IMR-90 (cell line): ENCODE measurements at regions not wholly inside any gene's neighbourhood (a gene's known extent, or its start where the extent isn't known, plus 50 kb on each side); places are given as distances from the start of the nearest gene placed in this dataset.

Experiments used
- ATAC-seq: fragments of 200-7000 bp; cut with Tn5 transposase; 2 replicates; pipeline ENCODE4 v1.9.1; 2020; ENCODE audit warnings: low read depth, mild to moderate bottlenecking, moderate library complexity
- BruUV-seq: library from RNA; stranded (reverse); fragments of 400-500 nt; replicated peaks from 2 replicates; lab custom pipeline; 2021; lab: Mats Ljungman, UMichigan
- CTCF ChIA-PET: fragments of 300-600 bp; formaldehyde crosslinking; extraction: SDS; loops from one replicate; lab custom pipeline; 2021; ENCODE audit warnings: antibody characterized with exemption; lab: Yijun Ruan, JAX
- POLR2A ChIA-PET: fragments of 300-600 bp; sonication (Branson Sonifier 250); formaldehyde crosslinking; loops from one replicate; lab custom pipeline; 2022; ENCODE audit warnings: antibody characterized with exemption; ENCODE audit not compliant: unreplicated experiment; lab: Charles Lee
- DNase-seq: peaks from one replicate; pipeline ENCODE4 v3.0.0; 2013
- H2AFZ ChIP-seq: replicated peaks from 2 replicates; pipeline ENCODE3; 2013; ENCODE audit warnings: low read length, mild to moderate bottlenecking; ENCODE audit not compliant: poor library complexity
- H2AK5ac ChIP-seq: 2 replicates; pipeline ENCODE4 v1.6.1; 2013; ENCODE audit warnings: low read depth, low read length, inconsistent platforms
- H2AK9ac ChIP-seq: replicated peaks from 2 replicates; pipeline ENCODE3; 2013; ENCODE audit warnings: mild to moderate bottlenecking, low read depth, low read length, moderate library complexity; ENCODE audit not compliant: poor library complexity
- H2BK120ac ChIP-seq: 2 replicates; pipeline ENCODE4 v1.6.1; 2013; ENCODE audit warnings: low read depth, low read length, inconsistent platforms
- H2BK15ac ChIP-seq: 3 replicates; pipeline ENCODE4 v1.6.1; 2013; ENCODE audit warnings: low read depth, low read length, inconsistent platforms
- H2BK20ac ChIP-seq: 2 replicates; pipeline ENCODE4 v1.6.1; 2013; ENCODE audit warnings: low read depth, mild to moderate bottlenecking, inconsistent platforms, low read length, moderate library complexity
- H2BK5ac ChIP-seq: 2 replicates; pipeline ENCODE4 v1.6.1; 2013; ENCODE audit warnings: mild to moderate bottlenecking, low read depth, low read length, inconsistent platforms; ENCODE audit not compliant: poor library complexity, severe bottlenecking
- H3K14ac ChIP-seq: replicated peaks from 2 replicates; pipeline ENCODE4 v1.6.1; 2013; ENCODE audit warnings: low read depth, low read length, inconsistent platforms
- H3K18ac ChIP-seq: 2 replicates; pipeline ENCODE4 v1.6.1; 2013; ENCODE audit warnings: low read depth, low read length, control low read depth
- H3K23ac ChIP-seq: 2 replicates; pipeline ENCODE4 v1.6.1; 2013; ENCODE audit warnings: low read depth, low read length, inconsistent platforms
- H3K27ac ChIP-seq: 2 replicates; pipeline ENCODE4 v1.5.1; 2013; ENCODE audit warnings: mild to moderate bottlenecking, control low read depth, low read length; ENCODE audit not compliant: insufficient read depth
- H3K27me3 ChIP-seq: 2 replicates; pipeline ENCODE4 v1.6.1; 2013; ENCODE audit warnings: low read length; ENCODE audit not compliant: control insufficient read depth, insufficient read depth
- H3K36me3 ChIP-seq: 2 replicates; pipeline ENCODE4 v1.6.1; 2013; ENCODE audit warnings: low read length, mixed read lengths; ENCODE audit not compliant: control insufficient read depth, insufficient read depth
- H3K4ac ChIP-seq: 2 replicates; pipeline ENCODE4 v1.6.1; 2013; ENCODE audit warnings: low read depth, low read length, inconsistent platforms
- H3K4me1 ChIP-seq: 2 replicates; pipeline ENCODE4 v1.6.1; 2013; ENCODE audit warnings: low read length, mixed read lengths; ENCODE audit not compliant: control insufficient read depth, insufficient read depth
- H3K4me2 ChIP-seq: 2 replicates; pipeline ENCODE4 v1.6.1; 2013; ENCODE audit warnings: low read depth, mild to moderate bottlenecking, control low read depth, low read length, moderate library complexity
- H3K4me3 ChIP-seq: 2 replicates; pipeline ENCODE4 v1.5.1; 2013; ENCODE audit warnings: low read depth, mild to moderate bottlenecking, control low read depth, low read length, moderate library complexity; ENCODE audit not compliant: insufficient read depth
- H3K56ac ChIP-seq: 2 replicates; pipeline ENCODE4 v1.6.1; 2013; ENCODE audit warnings: low read length, inconsistent platforms; ENCODE audit not compliant: insufficient read depth; ENCODE audit errors: extremely low read depth
- H3K79me1 ChIP-seq, 2 experiments: 2 replicates each; pipeline ENCODE4 v1.6.1; 2013; ENCODE audit warnings: low read length in 2 of 2, inconsistent platforms in 1 of 2, low read depth in 1 of 2
- H3K9ac ChIP-seq: 2 replicates; pipeline ENCODE4 v1.6.1; 2013; ENCODE audit warnings: low read depth, low read length, control low read depth
- H3K9me1 ChIP-seq: 2 replicates; pipeline ENCODE4 v1.6.1; 2013; ENCODE audit warnings: low read length, inconsistent platforms; ENCODE audit not compliant: insufficient read depth
- H3K9me3 ChIP-seq: 2 replicates; pipeline ENCODE4 v1.6.1; 2013; ENCODE audit warnings: low read length; ENCODE audit not compliant: control insufficient read depth, insufficient read depth
- H4K20me1 ChIP-seq: 2 replicates; pipeline ENCODE4 v1.6.1; 2013; ENCODE audit warnings: low read length, inconsistent platforms; ENCODE audit not compliant: insufficient read depth
- H4K5ac ChIP-seq: 2 replicates; pipeline ENCODE4 v1.6.1; 2013; ENCODE audit warnings: mild to moderate bottlenecking, low read depth, low read length, control low read depth
- H4K8ac ChIP-seq, 2 experiments: 2 replicates each; pipeline ENCODE4 v1.6.1; 2013; ENCODE audit warnings: low read depth in 2 of 2, low read length in 2 of 2, control low read depth in 1 of 2, inconsistent platforms in 1 of 2
- H4K91ac ChIP-seq: 2 replicates; pipeline ENCODE4 v1.6.1; 2013; ENCODE audit warnings: low read depth, low read length, inconsistent platforms; ENCODE audit not compliant: insufficient read depth
- CTCF ChIP-seq: conservative IDR thresholded peaks from 2 replicates; pipeline ENCODE4 v1.5.1; 2012; ENCODE audit warnings: mild to moderate bottlenecking, low read depth, low read length, improper control_type of control experiment
- FOS ChIP-seq: fragments of 150-350 bp; IDR thresholded peaks from 2 replicates; pipeline ENCODE4 v1.6.1; 2016; ENCODE audit warnings: low read depth, low read length
- MAFK ChIP-seq: IDR thresholded peaks from 2 replicates; pipeline ENCODE4 v1.6.1; 2012; ENCODE audit warnings: low read depth, low read length, improper control_type of control experiment
- MXI1 ChIP-seq: IDR thresholded peaks from 2 replicates; pipeline ENCODE4 v1.6.1; 2012; ENCODE audit warnings: low read depth, mild to moderate bottlenecking, low read length, moderate library complexity, borderline replicate concordance
- NFE2L2 ChIP-seq: fragments of 150-350 bp; IDR thresholded peaks from 2 replicates; pipeline ENCODE4 v1.6.1; 2016; ENCODE audit warnings: low read depth, mild to moderate bottlenecking, low read length
- WGBS, 2 experiments: methylation state at CpG; one replicate each; pipeline versions ENCODE4 v1.1.5 to v1.1.7; 2013; ENCODE audit warnings: missing lambda C conversion rate in 2 of 2; ENCODE audit not compliant: insufficient read length in 1 of 2; ENCODE audit errors: extremely low coverage in 2 of 2; 5-methylcytosine and 5-hydroxymethylcytosine counted together
- dilution Hi-C: fragments of 300-500 bp; cut with HindIII; formaldehyde crosslinking; loops from one replicate; pipeline ENCODE4 v1.14.3; 2018; ENCODE audit warnings: low sequenced_read_pairs; ENCODE audit not compliant: unreplicated experiment
- in situ Hi-C: fragments of 300-500 bp; cut with MboI; formaldehyde crosslinking; loops from 3 replicates; pipeline ENCODE4 v1.14.3; 2019; ENCODE audit warnings: low sequenced_read_pairs, inconsistent platforms, mixed read lengths
- intact Hi-C: fragments of 100-400 bp; cut with micrococcal nuclease; formaldehyde crosslinking; loops from 2 replicates; pipeline ENCODE4 v1.10.0; 2022

GRCh38 chr2:8607606-8608005 lies 74.2 kb upstream of the ID2 start:
- no TSS peak for BruUV-seq
- no peak overlapping the region for H2AK9ac ChIP-seq
- peak overlapping the region; percentile 13; the same call in 1 of the 2 replicates for H2BK20ac ChIP-seq
- peak; percentile 80 for DNase-seq
- intact Hi-C loops (no loop called here), dilution Hi-C loops (no loop called here), in situ Hi-C loops (no loop called here)
- WGBS, 2 experiments: no CpG with 5 or more reads among the region's 5 CpGs
- H3K27me3 ChIP-seq: no peaks in the 10 kb centered on the region
- ATAC-seq: no peak; the same call in 1 of the 2 replicates
- H4K91ac ChIP-seq: peak overlapping the region; percentile 57
- H3K4me1 ChIP-seq: peaks cover 18% of the 10 kb centered on the region
- peak overlapping the region in 1 of 2 experiments; percentile 24; a peak in 2 of 4 replicates for H4K8ac ChIP-seq
- H3K14ac ChIP-seq: no peak overlapping the region; the same call in 1 of the 2 replicates
- H3K18ac ChIP-seq: peak overlapping the region; percentile 24
- H3K79me1 ChIP-seq: no peaks in the 10 kb centered on the region; a peak in 1 of 4 replicates
- H3K9me1 ChIP-seq: peaks cover 13% of the 10 kb centered on the region
- peak overlapping the region; percentile 51 for H3K4ac ChIP-seq
- peaks cover 3% of the 10 kb centered on the region; the same call in 1 of the 2 replicates for H4K20me1 ChIP-seq
- ChIA-PET POLR2A (no interaction called here), CTCF (no interaction called here)
- no peak overlapping the region for H3K23ac ChIP-seq
- H2BK5ac ChIP-seq: peak overlapping the region; percentile 7
- H3K4me2 ChIP-seq: no peak overlapping the region
- H3K4me3 ChIP-seq: no peak overlapping the region
- H3K9ac ChIP-seq: no peak overlapping the region
- peak overlapping the region; percentile 82 for H2BK120ac ChIP-seq
- H2BK15ac ChIP-seq: peak overlapping the region; percentile 64; the same call in 2 of the 3 replicates
- H3K27ac ChIP-seq: no peak overlapping the region
- H2AK5ac ChIP-seq: peak overlapping the region; percentile 10; the same call in 1 of the 2 replicates
- no peaks in the 10 kb centered on the region for H3K9me3 ChIP-seq
- no peak overlapping the region for H3K56ac ChIP-seq
- no peaks in the 10 kb centered on the region for H3K36me3 ChIP-seq
- TF ChIP-seq NFE2L2: peak; percentile 1; the same call in 1 of the 2 replicates
- no peak for TF ChIP-seq FOS
- no peak for TF ChIP-seq MAFK
- no peak for TF ChIP-seq CTCF
- no peak for TF ChIP-seq MXI1
- H2AFZ ChIP-seq: no peak overlapping the region
- H4K5ac ChIP-seq: peak overlapping the region; percentile 3
